Heart left ventricle (tissue), 13 donors: ENCODE measurements at regions not wholly inside any gene's neighbourhood (a gene's known extent, or its start where the extent isn't known, plus 50 kb on each side); places are given as distances from the start of the nearest gene placed in this dataset.

ENCODE experiments used
- CTCF ChIP-seq, 12 donors: fragments of 200-600 bp; sonication (generic) in 4 of 12; IDR thresholded peaks; one replicate each; pipeline versions ENCODE4 v1.5.0 to v1.8.0; 2018 to 2022; ENCODE audit warnings: antibody characterized with exemption in 12 of 12, mild to moderate bottlenecking in 5 of 12
- POLR2A ChIP-seq, 2 donors: fragments of 450-650 bp; IDR thresholded peaks; one replicate each; pipeline ENCODE4 v1.6.1; 2017; ENCODE audit warnings: antibody characterized with exemption in 2 of 2, mild to moderate bottlenecking in 2 of 2, moderate library complexity in 2 of 2
- donor health status: ischemic (EF 13 %, LVEDD 7.1; RV severe dilation, severe dysfunction).
- donor health status: DM: no; HTN: yes; CAD: no.
- donor health status: DM: no; HTN: no; CAD: no.
- donor health status: ischemic (EF 25% LVEDD 6.9; RV normal size, moderate dysfunction).
- donor health status: ischemic (EF 25% LVEDD 5.7; RV mildly dilated, moderate dysfunction).
- donor health status: ischemic (EF 35%, LVEDD 5.7; RV mildly dilated, moderate dysfunction).
- donor health status: nonischemic (EF 11% LVEDD 7.7; RV severe dilation, severe dysfunction).
- donor health status: DM: yes; HTN: yes; CAD: no.
- donor health status: PGD.
- donor health status: ischemic (EF 29% LVEDD 5.4; RV normal size, mild dysfunction).
- donor health status: nonischemic (EF 23%, LVEDD 6.1; RV moderate dilation, normal function).

- no peak for TF ChIP-seq POLR2A (IDR thresholded peaks at IDR 0.05)
- TF ChIP-seq CTCF (IDR thresholded peaks at IDR 0.05), result no peak
Observed at GRCh38 chr5:36795366-36795765, 81.2 kb upstream of the NIPBL start.
